ENCODE measurements at regions not wholly inside any gene's neighbourhood (a gene's known extent, or its start where the extent isn't known, plus 50 kb on each side); places are given as distances from the start of the nearest gene placed in this dataset.

GRCh38 chr5:166529200-166529599 is 1762.2 kb upstream of the WWC1 start:
- no peak overlapping the region for H3K27ac ChIP-seq
- TF ChIP-seq ZFX (IDR thresholded peaks at IDR 0.05; ENCODE audit: borderline replicate concordance) (no peak), CTCF (IDR thresholded peaks at IDR 0.05) (no peak)

GRCh38 chr5:166532456-166533220 is 1758.8 kb upstream of the WWC1 start:
- no peak for TF ChIP-seq ZFX (IDR thresholded peaks at IDR 0.05; ENCODE audit: borderline replicate concordance)
- no peak for TF ChIP-seq CTCF (IDR thresholded peaks at IDR 0.05)
- no peak overlapping the region for H3K27ac ChIP-seq

GRCh38 chr5:166535641-166536040 is 1755.8 kb upstream of the WWC1 start:
- TF ChIP-seq ZFX (IDR thresholded peaks at IDR 0.05; ENCODE audit: borderline replicate concordance) (no peak), CTCF (IDR thresholded peaks at IDR 0.05) (no peak)
- peak overlapping the region; percentile 4; the same call in 1 of the 2 replicates for H3K27ac ChIP-seq

- TF ChIP-seq CTCF (IDR thresholded peaks at IDR 0.05) (no peak), ZFX (IDR thresholded peaks at IDR 0.05; ENCODE audit: borderline replicate concordance) (no peak)
- H3K27ac ChIP-seq, result no peak overlapping the region
Measured at GRCh38 chr5:166540156-166540555, 1751.3 kb upstream of the WWC1 start.

- H3K27ac ChIP-seq, result no peak overlapping the region
- no peak for TF ChIP-seq ZFX (IDR thresholded peaks at IDR 0.05; ENCODE audit: borderline replicate concordance)
Measured at GRCh38 chr5:166551384-166551783, 1740.1 kb upstream of the WWC1 start.

- no peak for TF ChIP-seq CTCF (IDR thresholded peaks at IDR 0.05)
- TF ChIP-seq ZFX (IDR thresholded peaks at IDR 0.05; ENCODE audit: borderline replicate concordance), result no peak
Measured at GRCh38 chr5:166553778-166554177, 1737.7 kb upstream of the WWC1 start.

GRCh38 chr5:166561759-166562158 is 1729.7 kb upstream of the WWC1 start:
- H3K27ac ChIP-seq, result no peak overlapping the region
- TF ChIP-seq ZFX (IDR thresholded peaks at IDR 0.05; ENCODE audit: borderline replicate concordance) (no peak), CTCF (IDR thresholded peaks at IDR 0.05) (no peak)

More at GRCh38 chr5:166553778-166554177, 1737.7 kb upstream of the WWC1 start:
- H3K27ac ChIP-seq, result no peak overlapping the region
